Neural progenitor cell (in vitro differentiated cells): ENCODE measurements at regions not wholly inside any gene's neighbourhood (a gene's known extent, or its start where the extent isn't known, plus 50 kb on each side); places are given as distances from the start of the nearest gene placed in this dataset.

Source experiments
- DNase-seq: peaks from one replicate; pipeline ENCODE4 v3.0.0-alpha.2; 2016; ENCODE audit warnings: low spot score
- H2AFZ ChIP-seq: fragments of 200-600 bp; sonication (generic); replicated peaks from 2 replicates; pipeline ENCODE4 v1.6.1; 2016; ENCODE audit warnings: antibody characterized with exemption
- H3F3A ChIP-seq: fragments of 200-600 bp; sonication (generic); 2 replicates; pipeline ENCODE4 v1.6.1; 2016; ENCODE audit warnings: antibody characterized with exemption, low read depth
- H3K27ac ChIP-seq: fragments of 200-600 bp; sonication (generic); 2 replicates; pipeline ENCODE4 v1.5.1; 2016; ENCODE audit warnings: mild to moderate bottlenecking
- H3K27me3 ChIP-seq: fragments of 200-600 bp; sonication (generic); 2 replicates; pipeline ENCODE4 v1.6.1; 2016; ENCODE audit warnings: mild to moderate bottlenecking, moderate library complexity
- H3K36me3 ChIP-seq: fragments of 200-600 bp; sonication (generic); 2 replicates; pipeline ENCODE4 v1.5.1; 2016
- H3K4me1 ChIP-seq: fragments of 200-600 bp; sonication (generic); 2 replicates; pipeline ENCODE4 v1.6.1; 2016; ENCODE audit warnings: mixed run types
- H3K4me2 ChIP-seq: fragments of 200-600 bp; sonication (generic); 2 replicates; pipeline ENCODE4 v1.6.1; 2016
- H3K4me3 ChIP-seq: fragments of 200-600 bp; sonication (generic); 2 replicates; pipeline ENCODE4 v1.5.1; 2016
- H3K79me2 ChIP-seq: fragments of 200-600 bp; sonication (generic); 2 replicates; pipeline ENCODE4 v1.6.1; 2016; ENCODE audit warnings: low read depth
- H3K9ac ChIP-seq: fragments of 200-600 bp; sonication (generic); 2 replicates; pipeline ENCODE4 v1.6.1; 2016
- H3K9me3 ChIP-seq: fragments of 200-600 bp; sonication (generic); 2 replicates; pipeline ENCODE4 v1.5.1; 2016; ENCODE audit warnings: low read depth
- H4K20me1 ChIP-seq: fragments of 200-600 bp; sonication (generic); 2 replicates; pipeline ENCODE4 v1.6.1; 2016; ENCODE audit warnings: low read depth
- H3K27ac Mint-ChIP-seq: 3 replicates; pipeline ENCODE4 v1.8.0; 2021; ENCODE audit warnings: mixed read lengths
- H3K27me3 Mint-ChIP-seq: 2 replicates; pipeline ENCODE4 v1.8.0; 2022; ENCODE audit warnings: low read depth, mild to moderate bottlenecking, inconsistent platforms, moderate library complexity, mixed read lengths; ENCODE audit not compliant: insufficient read depth
- H3K36me3 Mint-ChIP-seq: 3 replicates; pipeline ENCODE4 v1.8.0; 2021; ENCODE audit warnings: mixed read lengths
- H3K4me1 Mint-ChIP-seq: 3 replicates; pipeline ENCODE4 v1.8.0; 2021; ENCODE audit warnings: mixed read lengths
- H3K4me3 Mint-ChIP-seq: 3 replicates; pipeline ENCODE4 v1.8.0; 2021; ENCODE audit warnings: mild to moderate bottlenecking, moderate library complexity, mixed read lengths
- H3K9me3 Mint-ChIP-seq: 3 replicates; pipeline ENCODE4 v1.8.0; 2020; ENCODE audit warnings: mixed read lengths
- EZH2 ChIP-seq: fragments of 200-600 bp; sonication (generic); IDR thresholded peaks from 2 replicates; pipeline ENCODE4 v1.6.1; 2017; ENCODE audit warnings: antibody characterized with exemption, mild to moderate bottlenecking, moderate library complexity
- EZH2phosphoT487 ChIP-seq: fragments of 200-600 bp; sonication (generic); IDR thresholded peaks from 2 replicates; pipeline ENCODE4 v1.6.1; 2017; ENCODE audit warnings: antibody characterized with exemption
- TF ChIP-seq, protein P1 (sequence below): fragments of 200-600 bp; sonication (generic); IDR thresholded peaks from 2 replicates; pipeline ENCODE4 v1.5.1; 2017; ENCODE audit warnings: antibody characterized with exemption, mild to moderate bottlenecking

GRCh38 chr2:18439716-18440115 lies 120.7 kb downstream of the RDH14 start:
- Histone ChIP-seq H3K79me2 (no peaks in the 10 kb centered on the region), H2AFZ (no peak overlapping the region), H3K4me1 (no peaks in the 10 kb centered on the region), H4K20me1 (no peaks in the 10 kb centered on the region), H3F3A (no peaks in the 10 kb centered on the region), H3K36me3 (no peaks in the 10 kb centered on the region), H3K4me2 (no peak overlapping the region), H3K27me3 (no peaks in the 10 kb centered on the region), H3K27ac (no peak overlapping the region), H3K4me3 (no peak overlapping the region), H3K9me3 (no peaks in the 10 kb centered on the region), H3K9ac (no peak overlapping the region)
- no peak overlapping the region for H3K27ac Mint-ChIP-seq
- H3K9me3 Mint-ChIP-seq = no peaks in the 10 kb centered on the region
- H3K36me3 Mint-ChIP-seq = no peaks in the 10 kb centered on the region
- no peak for DNase-seq
- no peak overlapping the region for H3K4me3 Mint-ChIP-seq
- H3K27me3 Mint-ChIP-seq = no peaks in the 10 kb centered on the region
- H3K4me1 Mint-ChIP-seq = no peaks in the 10 kb centered on the region
- TF ChIP-seq EZH2phosphoT487 = no peak
- TF ChIP-seq, protein P1, sequence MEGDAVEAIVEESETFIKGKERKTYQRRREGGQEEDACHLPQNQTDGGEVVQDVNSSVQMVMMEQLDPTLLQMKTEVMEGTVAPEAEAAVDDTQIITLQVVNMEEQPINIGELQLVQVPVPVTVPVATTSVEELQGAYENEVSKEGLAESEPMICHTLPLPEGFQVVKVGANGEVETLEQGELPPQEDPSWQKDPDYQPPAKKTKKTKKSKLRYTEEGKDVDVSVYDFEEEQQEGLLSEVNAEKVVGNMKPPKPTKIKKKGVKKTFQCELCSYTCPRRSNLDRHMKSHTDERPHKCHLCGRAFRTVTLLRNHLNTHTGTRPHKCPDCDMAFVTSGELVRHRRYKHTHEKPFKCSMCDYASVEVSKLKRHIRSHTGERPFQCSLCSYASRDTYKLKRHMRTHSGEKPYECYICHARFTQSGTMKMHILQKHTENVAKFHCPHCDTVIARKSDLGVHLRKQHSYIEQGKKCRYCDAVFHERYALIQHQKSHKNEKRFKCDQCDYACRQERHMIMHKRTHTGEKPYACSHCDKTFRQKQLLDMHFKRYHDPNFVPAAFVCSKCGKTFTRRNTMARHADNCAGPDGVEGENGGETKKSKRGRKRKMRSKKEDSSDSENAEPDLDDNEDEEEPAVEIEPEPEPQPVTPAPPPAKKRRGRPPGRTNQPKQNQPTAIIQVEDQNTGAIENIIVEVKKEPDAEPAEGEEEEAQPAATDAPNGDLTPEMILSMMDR = no peak
- TF ChIP-seq EZH2 = no peak

DNA sequence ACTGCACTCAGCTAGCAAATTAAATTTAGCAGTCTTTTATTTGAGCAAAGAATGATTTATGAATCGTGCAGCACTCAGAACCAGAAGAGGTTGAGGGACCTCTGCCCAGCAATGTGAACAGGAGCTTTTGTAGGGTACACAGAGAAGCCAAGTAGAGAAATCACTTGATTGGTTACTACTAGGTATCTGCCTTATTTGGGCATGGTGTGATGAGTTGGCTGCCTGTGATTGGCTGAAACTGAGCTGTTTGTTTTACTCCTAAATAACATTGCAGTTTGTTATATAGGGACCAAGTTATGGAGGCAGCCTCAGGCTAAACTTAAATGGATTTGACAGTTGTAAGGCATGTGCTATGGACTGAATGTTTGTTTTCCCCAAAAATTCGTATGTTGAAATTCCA lies 122.5 kb downstream of the RDH14 start:
- H3K4me2 ChIP-seq = no peak overlapping the region
- DNase-seq = no peak
- no peak overlapping the region for H3K27ac Mint-ChIP-seq
- no peaks in the 10 kb centered on the region for H4K20me1 ChIP-seq
- no peaks in the 10 kb centered on the region for H3K36me3 ChIP-seq
- peaks cover 9% of the 10 kb centered on the region for H3K4me1 Mint-ChIP-seq
- H3K79me2 ChIP-seq = no peaks in the 10 kb centered on the region
- no peaks in the 10 kb centered on the region for H3F3A ChIP-seq
- TF ChIP-seq EZH2phosphoT487 (no peak), EZH2 (no peak)
- TF ChIP-seq, protein P1 = no peak
- no peak overlapping the region for H3K4me3 ChIP-seq
- H3K36me3 Mint-ChIP-seq = no peaks in the 10 kb centered on the region
- no peaks in the 10 kb centered on the region for H3K27me3 Mint-ChIP-seq
- H3K9ac ChIP-seq = no peak overlapping the region
- H2AFZ ChIP-seq = no peak overlapping the region
- no peaks in the 10 kb centered on the region for H3K9me3 ChIP-seq
- no peak overlapping the region for H3K4me3 Mint-ChIP-seq
- H3K4me1 ChIP-seq = no peaks in the 10 kb centered on the region
- H3K27me3 ChIP-seq = no peaks in the 10 kb centered on the region
- no peaks in the 10 kb centered on the region for H3K9me3 Mint-ChIP-seq
- no peak overlapping the region for H3K27ac ChIP-seq

- no peaks in the 10 kb centered on the region for H3K27me3 Mint-ChIP-seq
- no peaks in the 10 kb centered on the region for H3K36me3 ChIP-seq
- H3K27ac Mint-ChIP-seq = no peak overlapping the region
- no peaks in the 10 kb centered on the region for H3K79me2 ChIP-seq
- no peak overlapping the region for H3K27ac ChIP-seq
- no peaks in the 10 kb centered on the region for H3K27me3 ChIP-seq
- no peaks in the 10 kb centered on the region for H3K9me3 Mint-ChIP-seq
- no peak overlapping the region for H3K9ac ChIP-seq
- TF ChIP-seq, protein P1 = no peak
- TF ChIP-seq EZH2 = no peak
- TF ChIP-seq EZH2phosphoT487 = no peak
- H3F3A ChIP-seq = no peaks in the 10 kb centered on the region
- DNase-seq = no peak
- no peak overlapping the region for H2AFZ ChIP-seq
- no peaks in the 10 kb centered on the region for H3K9me3 ChIP-seq
- H3K4me3 Mint-ChIP-seq = no peak overlapping the region
- no peaks in the 10 kb centered on the region for H3K36me3 Mint-ChIP-seq
- no peak overlapping the region for H3K4me3 ChIP-seq
- peaks cover 18% of the 10 kb centered on the region for H3K4me1 Mint-ChIP-seq
- no peaks in the 10 kb centered on the region for H4K20me1 ChIP-seq
- H3K4me1 ChIP-seq = no peaks in the 10 kb centered on the region
- H3K4me2 ChIP-seq = no peak overlapping the region
These were observed 123.9 kb downstream of the RDH14 start for GRCh38 chr2:18436503-18437005.
